Right renal pelvis (tissue), 4 donors: ENCODE measurements at regions not wholly inside any gene's neighbourhood (a gene's known extent, or its start where the extent isn't known, plus 50 kb on each side); places are given as distances from the start of the nearest gene placed in this dataset.

ENCODE experiments used
- DNase-seq, 4 donors: peaks; one replicate each; pipeline ENCODE4 v3.0.0-alpha.2; 2013; ENCODE audit warnings: low read depth in 4 of 4, low spot score in 3 of 4, missing footprints in 1 of 4

DNA sequence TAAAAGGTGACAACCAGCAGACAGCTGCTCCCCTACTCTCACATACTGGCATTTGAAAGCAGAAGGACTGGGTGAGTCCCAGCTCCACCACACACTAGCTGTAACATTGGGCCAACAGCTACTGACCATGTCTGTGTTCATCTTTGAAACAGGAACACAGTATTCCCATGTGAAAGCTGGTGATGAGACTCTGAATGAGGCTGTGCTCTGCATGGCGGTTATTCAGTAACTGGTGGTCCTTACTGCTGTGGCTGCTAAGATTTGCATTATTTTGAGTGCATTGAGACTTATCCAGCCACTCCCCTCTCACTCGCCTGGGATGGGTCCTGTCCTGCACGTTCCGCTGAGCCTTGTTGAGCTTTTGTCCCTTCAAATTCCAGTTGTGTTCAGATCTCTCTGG is 342.9 kb downstream of the FOXL1 start:
- no peak for DNase-seq

DNA sequence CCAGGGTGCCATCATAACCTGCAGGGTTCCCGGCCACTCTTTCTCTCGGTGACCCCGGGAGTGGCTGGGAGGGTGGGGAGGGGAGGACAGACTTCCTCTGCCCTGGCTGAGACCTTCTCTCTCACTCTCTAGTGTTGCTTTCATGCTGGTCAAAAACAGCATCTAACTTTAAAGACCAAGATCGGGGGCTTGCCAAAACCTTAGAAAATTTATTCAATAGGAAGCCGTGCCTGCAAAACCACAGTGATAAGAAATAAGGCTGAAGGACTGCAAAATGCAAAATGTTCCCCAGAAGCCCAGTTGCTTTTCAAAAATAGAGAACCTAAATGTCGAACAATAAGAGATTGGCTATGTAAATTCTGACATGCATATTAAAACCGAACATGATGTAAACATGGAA is 344.0 kb downstream of the FOXL1 start:
- DNase-seq, result no peak

DNA sequence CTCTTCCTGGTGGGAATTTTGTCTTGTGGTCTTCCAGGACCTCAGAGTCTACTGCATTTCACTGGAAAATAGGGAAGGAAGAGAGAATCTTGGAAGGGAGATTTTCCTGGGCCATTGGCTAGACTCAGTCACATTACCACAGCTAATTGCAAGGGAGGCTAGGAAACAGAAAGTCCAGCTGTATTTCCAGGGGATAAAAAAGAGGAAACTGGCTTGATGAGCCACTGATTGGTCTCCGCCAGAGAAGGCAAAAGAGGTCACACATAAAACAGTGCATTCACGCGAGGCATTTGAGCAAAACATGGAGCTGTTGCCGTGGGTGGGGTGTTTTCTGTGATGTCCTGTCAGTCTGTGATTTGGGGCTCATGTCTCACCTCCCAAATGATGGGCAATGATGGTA is 345.3 kb downstream of the FOXL1 start:
- no peak for DNase-seq

DNA sequence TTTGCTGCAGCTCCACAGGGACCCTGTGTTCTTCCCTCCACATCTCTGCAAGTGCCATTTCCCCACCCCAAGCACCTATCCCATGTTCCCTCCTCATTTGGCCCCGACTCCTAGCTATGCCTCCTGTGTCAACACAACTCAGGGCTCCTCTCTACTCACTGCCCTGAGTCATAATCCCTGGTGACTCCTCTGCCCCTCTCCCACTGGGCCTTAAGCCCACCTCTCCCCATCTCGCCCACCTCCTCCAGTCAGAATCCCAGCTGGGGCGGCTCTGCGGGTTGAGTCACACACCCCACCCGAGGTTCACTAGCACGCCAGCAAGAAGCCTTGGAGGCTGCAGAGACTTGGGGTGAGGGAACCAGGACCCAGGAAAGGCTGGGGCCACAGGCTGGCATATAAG is 346.2 kb downstream of the FOXL1 start:
- no peak for DNase-seq

DNA sequence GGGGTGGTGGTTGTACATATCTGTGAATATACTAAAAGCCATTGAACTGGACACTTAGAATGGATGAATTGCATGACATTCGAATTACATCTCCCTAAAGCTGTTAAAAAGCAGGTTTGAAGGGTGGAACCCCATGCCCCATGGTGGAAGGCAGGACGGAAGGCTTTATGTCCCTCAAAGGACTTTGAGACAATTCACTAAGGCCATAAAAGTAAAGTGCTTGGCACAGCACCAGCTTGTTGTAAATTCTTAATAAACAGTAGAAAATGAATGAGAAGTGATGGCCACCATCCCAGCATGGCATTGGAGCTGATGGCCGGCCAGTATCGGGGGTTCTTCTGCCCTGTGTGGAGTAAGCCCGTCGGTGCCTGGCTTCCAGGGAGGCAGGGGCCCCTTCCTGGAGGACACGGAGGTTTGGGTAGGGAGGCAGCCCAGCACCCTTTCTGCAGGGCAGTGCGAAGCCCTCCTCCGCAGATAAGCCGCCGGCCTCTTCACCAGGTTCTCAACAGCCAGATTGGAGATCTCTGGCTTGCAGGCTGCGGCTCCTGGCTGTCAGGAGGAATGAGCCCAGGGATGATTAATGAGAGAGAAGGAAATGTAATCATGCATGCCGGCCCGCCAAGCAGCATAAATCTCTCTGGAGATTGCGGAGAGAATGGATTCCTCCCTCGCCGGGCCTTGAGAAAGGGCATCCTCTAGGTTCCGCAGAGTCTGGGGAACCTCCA is 346.9 kb downstream of the FOXL1 start:
- DNase-seq, result peak in 3 of 4 donors; percentile 77 to 88 (median 84)

DNA sequence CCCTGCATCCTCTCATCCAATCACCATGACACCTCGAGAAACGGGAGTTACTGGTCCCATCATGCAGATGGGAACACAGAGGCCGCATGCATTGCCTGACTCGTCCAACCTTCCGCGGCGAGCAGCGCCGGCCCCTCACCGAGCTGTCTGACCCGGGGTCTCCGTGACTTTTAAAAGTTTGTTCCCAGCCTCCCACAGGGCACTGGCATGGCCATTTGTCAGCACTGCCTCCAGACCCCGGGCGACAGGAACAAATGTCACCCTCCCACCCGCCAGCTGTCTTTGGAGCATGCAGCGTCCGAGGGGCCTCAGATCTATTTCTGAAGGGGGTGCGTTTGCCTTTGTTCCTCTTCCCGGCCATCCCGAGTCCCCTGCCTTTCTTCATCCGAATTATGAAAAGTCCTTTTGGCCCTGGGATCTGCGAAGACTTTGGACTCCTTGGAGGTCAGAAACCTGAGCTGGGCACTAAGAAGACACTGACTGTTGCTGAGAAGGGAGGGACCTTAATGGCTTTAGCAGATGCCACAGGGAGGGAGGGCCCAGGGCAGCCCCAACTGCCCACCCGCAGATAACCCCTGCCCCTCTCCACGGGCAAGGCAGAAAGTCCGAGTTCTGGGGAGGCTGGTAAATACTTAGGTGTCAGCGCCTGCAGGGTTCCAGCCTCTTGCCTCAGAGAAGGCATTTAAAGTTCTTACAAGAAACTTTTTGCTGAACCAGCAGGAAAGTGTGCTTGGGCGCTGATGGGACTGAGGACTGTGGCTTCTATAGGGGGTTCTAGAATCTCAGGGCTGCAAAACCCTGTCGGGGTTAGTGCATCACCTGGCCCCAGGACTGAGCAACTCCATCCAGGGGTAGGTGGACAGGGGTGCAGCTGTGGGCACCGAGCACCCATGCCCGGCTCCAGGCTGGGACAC is 348.1 kb downstream of the FOXL1 start:
- no peak for DNase-seq

DNA sequence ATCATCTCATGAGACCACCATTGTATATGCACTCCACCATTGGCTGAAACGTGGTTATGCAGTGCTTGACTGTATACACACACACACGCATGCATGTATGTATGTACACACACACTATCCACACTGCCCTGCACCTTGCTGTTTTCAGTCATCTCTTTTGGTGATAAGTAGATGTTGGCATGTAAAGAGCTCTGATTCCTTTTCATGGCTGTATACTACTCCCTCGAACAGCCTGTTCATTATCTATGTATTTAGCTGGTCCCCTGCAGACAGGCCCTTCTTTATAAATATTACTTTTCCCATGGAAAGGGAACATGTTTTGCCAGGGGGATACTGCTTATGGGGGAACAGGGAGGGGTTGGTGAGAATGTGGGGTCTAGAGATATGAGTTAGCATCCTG is 349.4 kb downstream of the FOXL1 start:
- no peak for DNase-seq

DNA sequence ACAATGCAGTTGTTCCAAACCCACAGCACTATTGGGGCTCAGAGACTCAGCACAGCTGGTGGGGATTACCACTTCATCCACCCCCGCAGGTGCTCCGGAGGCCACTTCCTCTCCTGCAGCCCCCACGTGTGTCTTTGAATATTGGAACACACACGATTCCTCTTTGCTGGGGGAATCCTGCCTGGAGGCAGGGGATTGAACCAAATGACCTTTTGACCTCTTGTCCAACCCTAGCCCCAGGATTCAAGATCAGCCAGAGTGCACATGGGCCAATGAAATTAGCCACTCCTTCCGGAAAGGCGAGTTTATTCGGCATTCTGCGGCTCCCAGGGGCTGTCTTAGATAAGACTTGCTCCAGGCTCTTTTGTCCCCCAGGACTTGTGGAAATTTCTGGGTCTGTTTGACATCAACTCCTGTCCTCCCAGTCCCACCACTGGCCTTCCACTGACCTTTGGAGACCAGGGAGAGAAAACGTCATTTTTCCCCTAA is 350.2 kb downstream of the FOXL1 start:
- DNase-seq, result no peak

DNA sequence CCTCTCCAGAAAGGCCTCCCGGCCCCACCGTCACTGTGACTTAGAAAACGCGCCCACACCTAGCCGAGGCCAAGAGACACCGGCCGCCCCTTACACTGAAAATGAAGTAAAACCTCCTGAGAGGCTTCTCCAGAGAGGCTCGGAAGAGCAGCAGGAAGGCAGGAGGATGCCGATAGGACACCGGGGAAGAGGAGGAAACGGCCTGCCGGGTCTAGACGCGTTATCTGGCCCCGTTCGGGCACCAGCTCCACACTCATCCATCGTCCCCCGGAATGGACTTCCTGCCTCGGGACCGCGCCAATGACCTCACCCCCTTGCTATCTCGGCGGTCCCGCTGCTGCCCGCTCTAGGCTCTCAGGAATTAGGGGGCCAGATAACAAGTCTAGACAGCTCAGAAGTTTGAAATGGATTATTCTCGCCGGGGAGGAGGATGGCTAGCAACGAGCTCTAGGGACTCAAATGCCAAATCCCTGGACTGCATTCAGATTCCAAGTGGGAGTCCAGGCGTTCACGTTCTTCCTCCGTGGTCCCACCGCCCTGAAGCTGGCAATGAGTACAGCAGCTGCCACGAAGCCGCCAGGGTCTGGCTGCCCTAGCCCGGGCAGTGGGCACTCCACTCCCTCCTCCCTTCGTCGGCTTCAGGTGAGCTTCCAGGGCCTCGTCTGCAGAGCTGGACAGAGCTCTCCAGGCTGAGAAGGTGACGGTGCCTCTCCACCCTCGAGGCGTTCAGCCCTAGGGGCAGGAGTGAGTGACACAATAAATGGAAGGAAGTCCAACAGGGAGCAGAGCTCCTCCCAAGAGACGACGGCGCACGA is 350.9 kb downstream of the FOXL1 start:
- no peak for DNase-seq

DNA sequence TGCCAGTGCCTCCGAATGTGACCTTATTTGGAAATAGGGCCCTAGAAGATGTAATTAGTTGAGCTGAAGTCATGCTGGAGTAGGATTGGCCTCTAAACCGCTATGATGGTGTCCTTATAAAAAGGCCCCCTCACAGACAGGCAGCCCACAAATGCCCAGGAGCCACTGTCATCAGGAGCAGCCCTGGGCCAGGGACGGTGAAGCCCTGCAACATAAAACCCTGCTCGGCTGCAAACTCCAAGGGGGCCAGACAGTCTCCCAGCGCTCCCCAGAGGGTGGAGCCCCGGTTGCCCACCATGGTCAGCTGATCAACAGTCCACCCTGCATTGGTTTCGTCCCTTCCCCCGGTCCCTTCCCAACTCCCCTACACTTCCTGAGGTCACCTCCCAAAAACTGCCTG is 351.7 kb downstream of the FOXL1 start:
- DNase-seq, result no peak

DNA sequence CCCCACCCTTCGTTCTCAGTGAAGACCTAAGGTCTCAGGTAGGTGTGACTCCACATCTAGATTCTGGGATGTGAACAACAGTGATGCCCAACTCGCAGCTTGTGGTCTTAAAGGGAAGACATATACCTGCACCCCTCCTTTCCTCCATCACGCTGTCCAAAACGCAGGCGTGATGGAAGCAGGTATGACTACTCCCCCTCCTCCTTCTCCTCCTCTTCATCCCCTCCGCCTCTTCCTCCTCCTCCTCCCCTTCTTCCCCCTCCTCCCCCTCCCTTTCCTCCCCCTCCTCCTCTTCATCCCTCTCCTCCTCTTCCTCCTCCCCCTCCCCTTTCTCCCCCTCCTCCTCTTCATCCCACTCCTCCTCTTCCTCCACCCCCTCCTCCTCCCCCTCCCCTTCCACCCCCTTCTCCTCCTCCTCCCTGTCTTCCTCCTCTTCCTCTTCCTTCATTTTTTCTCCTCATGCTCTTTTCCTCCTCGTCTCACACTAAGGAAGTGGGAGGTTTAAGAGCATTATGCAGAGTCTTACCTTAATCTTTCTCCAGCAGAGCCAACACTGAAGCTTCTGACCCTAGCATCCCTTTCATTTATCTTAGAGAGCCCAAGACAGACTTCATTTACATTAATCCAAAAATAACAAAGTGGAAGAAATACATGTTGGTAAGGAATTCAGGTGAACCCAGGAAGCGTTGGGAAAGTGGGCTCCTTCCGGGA is 352.5 kb downstream of the FOXL1 start:
- DNase-seq, result no peak

DNA sequence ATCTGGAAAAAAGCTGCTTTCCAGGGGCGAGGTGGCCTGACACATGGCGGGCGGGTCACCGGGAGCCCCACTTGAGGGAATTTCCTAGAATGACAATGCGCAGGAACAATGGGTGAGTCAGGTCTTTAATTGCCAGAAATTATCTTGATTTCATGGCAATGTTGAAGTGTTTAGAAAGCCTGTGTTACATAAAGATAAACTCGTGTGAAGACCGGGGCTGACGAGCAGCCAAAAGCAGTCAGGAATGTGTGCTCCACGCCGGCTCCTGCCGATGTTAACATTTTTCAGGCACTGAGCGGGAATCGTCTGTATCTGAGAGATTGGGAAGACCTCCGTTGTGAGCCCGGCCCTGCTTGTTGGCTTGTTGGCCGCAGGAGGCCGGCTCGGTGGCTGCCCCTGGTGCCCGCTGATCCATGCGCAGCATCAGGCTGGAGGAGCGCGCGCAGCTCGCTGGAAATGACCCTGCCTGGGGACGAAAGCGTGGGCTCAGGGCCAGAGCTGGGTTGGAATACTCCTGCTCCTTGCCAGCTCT is 353.1 kb downstream of the FOXL1 start:
- DNase-seq, result no peak

DNA sequence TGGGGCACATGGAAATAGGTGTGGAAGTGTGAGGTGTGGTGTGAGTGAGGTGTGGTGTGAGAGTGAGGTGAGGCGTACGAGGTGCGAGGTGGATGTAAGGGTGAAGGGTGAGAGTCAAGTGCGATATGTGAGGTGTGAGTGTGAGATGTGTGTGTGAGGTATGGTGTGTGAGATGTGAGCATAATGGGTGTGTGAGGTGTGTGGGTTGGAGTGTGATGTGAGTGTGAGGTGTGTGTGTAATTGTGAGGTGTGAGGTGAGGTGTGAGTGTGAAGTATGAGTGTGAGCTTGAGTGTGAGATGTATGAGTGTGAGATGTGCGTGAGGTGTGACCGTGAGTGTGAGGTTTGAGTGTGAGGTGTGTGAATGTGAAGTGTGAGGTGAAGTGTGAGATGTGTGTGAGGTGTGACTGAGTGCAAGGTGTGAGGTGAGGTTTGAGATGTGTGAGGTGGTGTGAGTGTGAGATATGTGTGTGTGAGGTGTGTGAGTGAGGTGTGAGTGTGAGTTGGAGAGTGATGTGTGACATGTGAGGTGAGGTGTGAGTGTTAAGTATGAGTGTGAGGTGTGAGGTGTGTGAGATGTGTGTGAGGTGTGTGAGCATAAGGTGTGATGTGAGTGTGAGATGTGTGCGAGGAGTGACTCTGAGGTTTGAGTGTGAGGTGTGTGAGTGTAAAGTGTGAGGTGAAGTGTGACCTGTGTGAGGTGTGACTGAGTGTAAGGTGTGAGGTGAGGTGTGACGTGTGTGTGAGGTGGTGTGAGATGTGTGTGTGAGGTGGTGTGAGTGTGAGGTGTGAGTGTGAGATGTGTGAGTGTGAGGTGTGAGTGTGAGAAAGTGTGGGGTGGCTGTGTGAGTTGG is 354.0 kb downstream of the FOXL1 start:
- no peak for DNase-seq

DNA sequence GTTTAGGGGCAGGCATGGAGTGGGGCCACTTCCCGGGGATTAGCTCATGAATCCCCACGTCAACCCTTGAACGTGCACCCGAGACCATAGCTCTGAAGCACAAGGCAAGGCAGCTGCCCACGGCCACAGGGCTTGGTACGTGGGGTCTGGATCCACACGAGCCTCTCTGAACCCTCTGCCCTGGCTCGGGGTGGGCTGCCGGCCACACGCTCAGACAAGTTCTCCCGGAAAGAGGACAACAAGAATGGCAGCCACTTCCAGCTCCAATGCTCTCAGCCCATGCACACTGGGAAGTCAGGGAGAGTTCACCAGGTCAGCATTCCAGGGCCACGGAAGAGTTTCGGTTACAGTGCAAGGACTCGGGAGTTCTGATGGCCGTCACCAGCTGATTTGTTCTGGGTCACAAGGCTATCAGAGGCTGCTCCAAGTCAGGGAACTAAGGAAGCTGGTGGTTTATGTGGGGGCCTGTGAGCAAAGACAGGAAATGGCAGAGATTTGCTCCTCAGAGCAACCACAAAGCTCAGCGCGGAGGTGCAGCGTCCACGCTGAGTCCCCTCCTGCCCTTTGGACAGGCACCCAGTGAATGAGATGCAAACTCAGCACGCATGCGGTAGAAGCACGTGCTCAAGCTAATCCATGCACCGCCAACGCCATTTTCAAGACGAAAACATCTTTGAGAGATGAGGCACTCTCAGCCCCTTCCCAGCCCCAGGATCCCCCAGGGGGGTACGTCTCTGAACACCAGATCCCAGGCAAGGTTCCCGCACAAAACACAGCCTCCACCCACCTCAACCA is 356.4 kb downstream of the FOXL1 start:
- DNase-seq, result no peak

DNA sequence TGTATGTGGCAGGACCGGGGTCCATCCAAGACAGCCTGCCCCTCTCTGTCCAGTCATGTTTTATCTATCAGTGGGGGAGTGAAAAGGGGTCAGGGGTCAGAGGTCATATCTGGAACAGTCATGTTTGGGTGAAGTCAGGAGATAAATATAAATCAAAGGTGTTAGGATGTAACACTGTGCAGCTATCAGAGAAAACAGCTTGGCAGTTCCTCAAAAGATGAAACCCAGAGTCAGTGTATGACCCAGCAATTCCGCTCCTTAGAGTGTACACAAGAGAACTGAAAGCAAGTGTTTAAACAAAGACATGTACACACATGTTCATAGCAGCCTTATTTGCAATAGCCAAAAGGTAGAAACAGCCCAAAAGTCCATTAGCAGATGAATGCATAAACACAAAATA is 361.3 kb downstream of the FOXL1 start:
- DNase-seq, result no peak

DNA sequence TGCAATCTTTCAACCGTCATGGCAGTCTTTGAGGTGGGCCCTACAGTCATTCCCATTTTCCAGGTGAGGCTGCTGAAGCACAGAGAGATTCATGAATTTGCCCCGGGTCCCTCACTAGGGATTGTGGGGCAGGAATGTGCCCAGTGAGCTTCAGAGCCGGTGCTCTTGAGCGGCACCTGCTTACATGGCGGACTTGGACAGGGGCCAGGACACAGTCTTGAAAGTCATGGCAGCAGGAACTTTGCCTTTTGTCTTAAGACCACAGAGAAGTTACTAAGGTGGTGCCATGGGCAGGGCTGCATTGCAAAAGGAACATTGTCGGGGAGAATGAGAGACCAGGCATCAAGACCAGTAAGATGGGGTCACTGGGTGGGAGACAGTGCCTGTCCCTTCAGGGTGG is 363.4 kb downstream of the FOXL1 start:
- no peak for DNase-seq

DNA sequence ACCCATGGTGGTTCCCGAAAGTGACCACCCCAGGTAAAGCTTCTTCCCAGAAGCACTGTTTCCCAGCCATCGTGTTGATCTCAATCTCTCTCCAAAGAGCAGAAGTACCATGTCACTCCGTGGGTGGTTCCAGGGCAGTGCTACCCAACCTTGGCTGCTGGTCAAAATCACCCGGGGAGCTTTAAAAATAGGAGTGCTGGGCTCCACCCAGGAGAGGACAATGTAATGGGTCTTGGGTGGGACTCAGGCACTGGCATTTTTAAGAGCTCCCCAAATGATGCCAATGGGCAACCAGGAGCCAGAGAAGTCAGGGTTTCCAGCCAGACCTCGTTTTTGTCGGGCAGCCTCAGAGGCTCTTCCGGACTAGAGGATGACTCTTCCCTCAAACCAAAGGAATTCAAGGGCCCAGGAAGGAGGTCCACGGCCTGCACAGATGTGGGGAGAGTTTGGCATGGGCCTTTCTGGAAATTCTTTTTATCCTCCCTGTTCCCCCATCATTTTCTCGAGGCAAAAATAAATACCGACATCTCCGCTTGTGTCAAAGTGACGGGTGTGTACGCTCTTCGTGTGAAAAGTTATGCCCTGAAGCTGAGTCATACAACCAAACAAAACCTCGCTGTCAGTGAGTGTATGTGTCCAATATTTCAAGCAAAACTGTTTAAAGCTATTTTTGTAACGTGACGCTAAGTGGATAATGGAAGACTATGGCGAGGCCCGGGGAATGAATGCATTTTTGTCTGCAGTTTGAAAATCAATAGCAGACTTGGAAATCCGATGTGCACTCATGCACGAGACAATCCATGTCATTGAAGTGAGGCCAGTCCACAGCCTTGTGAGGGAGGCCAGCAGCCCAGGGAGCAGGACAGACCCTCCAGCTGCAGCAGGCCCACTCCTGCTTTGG is 364.1 kb downstream of the FOXL1 start:
- DNase-seq, result no peak
